Right lobe of liver (tissue), 6 donors: ENCODE measurements at regions not wholly inside any gene's neighbourhood (a gene's known extent, or its start where the extent isn't known, plus 50 kb on each side); places are given as distances from the start of the nearest gene placed in this dataset.

Experiments used
- ATAC-seq, 4 donors: fragments of 200-7000 bp; cut with Tn5 transposase; one replicate each; pipeline ENCODE4 v1.9.1; 2020; ENCODE audit warnings: mild to moderate bottlenecking in 4 of 4, moderate library complexity in 4 of 4
- DNase-seq, 3 donors: peaks; one replicate each; pipeline ENCODE4 v3.0.0-alpha.2; 2020
- H3K27ac ChIP-seq, 3 donors: fragments of 200-600 bp; one replicate each; pipeline ENCODE4 v1.8.0; 2022
- H3K27me3 ChIP-seq, 2 donors: fragments of 200-600 bp; one replicate each; pipeline ENCODE4 v1.8.0; 2022
- H3K36me3 ChIP-seq, 4 donors: fragments of 200-600 bp; sonication (generic) in 1 of 4; one replicate each; pipeline versions ENCODE4 v1.5.1 to v1.8.0; 2017 to 2022; ENCODE audit warnings: control low read depth in 1 of 4
- H3K4me1 ChIP-seq, 4 donors: fragments of 200-600 bp; sonication (generic) in 1 of 4; one replicate each; pipeline versions ENCODE4 v1.5.1 to v1.8.0; 2017 to 2022; ENCODE audit warnings: control low read depth in 1 of 4
- H3K4me3 ChIP-seq, 3 donors: fragments of 200-600 bp; one replicate each; pipeline ENCODE4 v1.8.0; 2022
- H3K9me3 ChIP-seq, 4 donors: fragments of 200-600 bp; sonication (generic) in 1 of 4; one replicate each; pipeline versions ENCODE4 v1.5.1 to v1.8.0; 2017 to 2022; ENCODE audit warnings: control low read depth in 1 of 4
- CTCF ChIP-seq, 4 donors: fragments of 200-600 bp in 3 of 4; fragments of 450-650 bp in 1 of 4; IDR thresholded peaks; one replicate each; pipeline versions ENCODE4 v1.5.1 to v1.8.0; 2016 to 2022; ENCODE audit warnings: antibody characterized with exemption in 4 of 4, mild to moderate bottlenecking in 2 of 4
- POLR2A ChIP-seq: fragments of 450-650 bp; IDR thresholded peaks from one replicate; pipeline ENCODE4 v1.6.1; 2017; ENCODE audit warnings: antibody characterized with exemption, mild to moderate bottlenecking
- WGBS: methylation state at CpG from one replicate; pipeline ENCODE4 v1.1.6; 2018; ENCODE audit warnings: low coverage, low lambda C conversion rate; ENCODE audit not compliant: insufficient coverage; ENCODE audit errors: missing lambda C conversion rate; 5-methylcytosine and 5-hydroxymethylcytosine counted together
- intact Hi-C, 2 donors: fragments of 100-400 bp; cut with DNase I; formaldehyde crosslinking; loops; one replicate each; pipeline versions ENCODE4 v1.11.2 to v1.14.1; 2022
- donor health status: DM: no; HTN: yes; CAD: no.
- donor health status: DM: no; HTN: no; CAD: no.
- donor health status: DM: no; HTN: no; CAD: no.
- donor health status: DM: no; HTN: yes; CAD: no.
- donor health status: DM: no; HTN: yes; CAD: no.

DNA sequence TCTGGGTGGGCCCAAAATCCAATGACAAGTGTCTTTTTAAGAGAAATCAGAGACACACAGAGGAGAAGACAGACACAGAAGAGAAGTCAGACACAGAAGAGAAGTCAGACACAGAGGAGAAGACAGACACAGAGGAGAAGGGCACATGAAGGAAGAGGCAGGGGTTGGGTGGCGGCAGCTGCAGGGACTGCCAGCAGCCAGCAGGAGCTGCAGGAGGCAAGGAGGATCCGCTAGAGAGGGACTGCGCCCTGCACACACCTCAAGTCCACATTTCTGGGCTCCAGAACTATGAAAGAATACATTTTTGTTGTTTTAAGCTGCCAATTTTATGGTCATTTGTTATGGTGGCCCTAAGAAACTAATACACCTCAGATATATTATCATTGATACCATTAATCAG, 140.6 kb downstream of the ZIC5 start:
- Histone ChIP-seq H3K4me1 (peaks cover 0 to 5% (median 0%) of the 10 kb centered on the region in 4 donors), H3K9me3 (no peaks in the 10 kb centered on the region), H3K36me3 (no peaks in the 10 kb centered on the region), H3K27me3 (no peaks in the 10 kb centered on the region), H3K4me3 (no peak overlapping the region), H3K27ac (no peak overlapping the region)
- DNase-seq (no peak), ATAC-seq (no peak)
- TF ChIP-seq CTCF (IDR thresholded peaks at IDR 0.05) (no peak), POLR2A (no peak)
- WGBS: 100% methylated on average over 1 of the region's 3 CpGs
- intact Hi-C loops: no loop called here

DNA sequence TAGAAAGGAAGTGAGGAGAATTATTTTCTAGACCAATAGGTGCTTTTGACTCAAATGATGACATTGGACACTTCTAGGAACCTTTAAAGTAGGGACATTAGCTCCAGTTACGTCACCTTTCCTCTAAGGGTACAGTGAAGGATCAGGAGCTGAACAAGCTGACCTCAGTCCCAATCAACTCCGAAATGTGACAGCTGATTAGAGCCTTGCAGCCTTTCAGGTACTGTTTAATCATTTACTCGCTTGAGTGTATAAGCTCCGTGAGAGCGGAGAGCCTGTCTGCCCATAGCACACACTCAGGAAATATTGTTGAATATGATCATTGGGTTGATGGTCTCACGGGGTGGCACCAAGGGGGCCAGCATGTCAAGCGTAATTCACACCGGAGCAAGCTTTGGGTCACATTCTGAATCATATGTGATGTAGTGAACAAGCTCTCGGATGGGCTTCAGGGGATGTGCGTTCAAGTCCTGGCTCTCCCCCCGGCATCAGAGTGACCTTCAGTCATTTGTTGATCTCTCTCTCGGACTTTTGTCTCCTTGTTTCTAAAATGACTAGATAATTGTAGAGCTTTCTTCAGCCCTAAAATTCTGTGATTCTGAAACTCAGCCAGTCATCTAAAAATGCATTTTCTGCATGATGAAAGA, 141.9 kb downstream of the ZIC5 start:
- H3K4me3 ChIP-seq: no peak overlapping the region
- H3K36me3 ChIP-seq: no peaks in the 10 kb centered on the region
- TF ChIP-seq CTCF (IDR thresholded peaks at IDR 0.05): no peak
- no peak for TF ChIP-seq POLR2A
- peaks cover 0 to 5% (median 0%) of the 10 kb centered on the region in 4 donors for H3K4me1 ChIP-seq
- DNase-seq (no peak), ATAC-seq (peak in 1 of 4 donors; percentile 39)
- WGBS: 77% methylated on average over 9 of the region's 12 CpGs
- H3K27ac ChIP-seq: no peak overlapping the region
- no peaks in the 10 kb centered on the region for H3K27me3 ChIP-seq
- H3K9me3 ChIP-seq: no peaks in the 10 kb centered on the region
- intact Hi-C loops: no loop called here

GRCh38 chr13:99829161-99829560, 142.4 kb downstream of the ZIC5 start:
- H3K27ac ChIP-seq: no peak overlapping the region
- no peak for TF ChIP-seq CTCF (IDR thresholded peaks at IDR 0.05)
- TF ChIP-seq POLR2A: no peak
- ATAC-seq (no peak), DNase-seq (no peak)
- WGBS: 97% methylated on average over 5 of the region's 5 CpGs
- peaks cover 0 to 5% (median 0%) of the 10 kb centered on the region in 4 donors for H3K4me1 ChIP-seq
- no peaks in the 10 kb centered on the region for H3K27me3 ChIP-seq
- intact Hi-C loops: no loop called here
- no peak overlapping the region for H3K4me3 ChIP-seq
- H3K9me3 ChIP-seq: no peaks in the 10 kb centered on the region
- no peaks in the 10 kb centered on the region for H3K36me3 ChIP-seq

DNA sequence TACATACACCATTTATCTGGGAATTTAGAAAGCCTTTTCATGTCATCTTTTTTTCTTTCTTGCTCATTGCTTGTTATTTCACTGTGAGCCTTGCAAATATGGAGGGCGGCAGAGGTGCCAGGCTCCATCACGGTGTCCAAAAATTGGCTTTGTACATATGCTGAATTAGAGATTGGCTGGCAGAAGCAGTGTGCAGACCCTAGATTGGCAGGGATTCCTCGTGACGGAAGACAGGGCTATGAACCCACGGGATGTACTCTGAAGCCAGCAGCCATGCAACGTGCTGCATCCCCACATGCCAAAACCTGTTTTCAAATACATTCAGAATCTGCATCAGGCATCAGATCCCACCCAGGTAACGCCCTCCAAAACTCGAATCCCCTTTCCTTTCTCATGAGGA, 142.8 kb downstream of the ZIC5 start:
- 85% methylated on average over 4 of the region's 8 CpGs for WGBS
- no peak for TF ChIP-seq CTCF (IDR thresholded peaks at IDR 0.05)
- ATAC-seq (no peak), DNase-seq (no peak)
- Histone ChIP-seq H3K27ac (no peak overlapping the region), H3K36me3 (no peaks in the 10 kb centered on the region), H3K9me3 (no peaks in the 10 kb centered on the region), H3K4me1 (peaks cover 0 to 5% (median 0%) of the 10 kb centered on the region in 4 donors), H3K4me3 (no peak overlapping the region), H3K27me3 (no peaks in the 10 kb centered on the region)
- intact Hi-C loops: no loop called here

- H3K4me1 ChIP-seq: peaks cover 0 to 5% (median 0%) of the 10 kb centered on the region in 4 donors
- no peak overlapping the region for H3K4me3 ChIP-seq
- ATAC-seq (no peak), DNase-seq (no peak)
- H3K27ac ChIP-seq: no peak overlapping the region
- TF ChIP-seq POLR2A: no peak
- TF ChIP-seq CTCF (IDR thresholded peaks at IDR 0.05): no peak
- H3K36me3 ChIP-seq: no peaks in the 10 kb centered on the region
- intact Hi-C loops: no loop called here
- H3K27me3 ChIP-seq: no peaks in the 10 kb centered on the region
- WGBS: 83% methylated on average over 2 of the region's 3 CpGs
- H3K9me3 ChIP-seq: no peaks in the 10 kb centered on the region
Measured at GRCh38 chr13:99828123-99828522, 143.4 kb downstream of the ZIC5 start.
